Memory B cell (primary cell): ENCODE measurements at regions not wholly inside any gene's neighbourhood (a gene's known extent, or its start where the extent isn't known, plus 50 kb on each side); places are given as distances from the start of the nearest gene placed in this dataset.

Source experiments
- ATAC-seq: fragments of 150-1000 bp; cut with Tn5 transposase; 2 replicates; pipeline ENCODE4 v1.10.0; 2021; ENCODE audit warnings: low read depth, mild to moderate bottlenecking, moderate library complexity
- DNase-seq, 2 donors: peaks; one replicate each; pipeline ENCODE4 v3.0.0; 2022; ENCODE audit warnings: low spot score in 2 of 2
- H3K27ac Mint-ChIP-seq: one replicate; pipeline ENCODE4 v1.8.0; 2022; ENCODE audit warnings: mild to moderate bottlenecking, moderate library complexity, mixed read lengths
- H3K27me3 Mint-ChIP-seq: one replicate; pipeline ENCODE4 v1.8.0; 2022; ENCODE audit warnings: mixed read lengths
- H3K36me3 Mint-ChIP-seq: one replicate; pipeline ENCODE4 v1.8.0; 2022; ENCODE audit warnings: mild to moderate bottlenecking, mixed read lengths
- H3K4me1 Mint-ChIP-seq: one replicate; pipeline ENCODE4 v1.8.0; 2022; ENCODE audit warnings: mixed read lengths
- H3K4me3 Mint-ChIP-seq: one replicate; pipeline ENCODE4 v1.8.0; 2022; ENCODE audit warnings: mild to moderate bottlenecking, moderate library complexity, mixed read lengths
- H3K9me3 Mint-ChIP-seq: one replicate; pipeline ENCODE4 v1.8.0; 2022; ENCODE audit warnings: mixed read lengths

DNA sequence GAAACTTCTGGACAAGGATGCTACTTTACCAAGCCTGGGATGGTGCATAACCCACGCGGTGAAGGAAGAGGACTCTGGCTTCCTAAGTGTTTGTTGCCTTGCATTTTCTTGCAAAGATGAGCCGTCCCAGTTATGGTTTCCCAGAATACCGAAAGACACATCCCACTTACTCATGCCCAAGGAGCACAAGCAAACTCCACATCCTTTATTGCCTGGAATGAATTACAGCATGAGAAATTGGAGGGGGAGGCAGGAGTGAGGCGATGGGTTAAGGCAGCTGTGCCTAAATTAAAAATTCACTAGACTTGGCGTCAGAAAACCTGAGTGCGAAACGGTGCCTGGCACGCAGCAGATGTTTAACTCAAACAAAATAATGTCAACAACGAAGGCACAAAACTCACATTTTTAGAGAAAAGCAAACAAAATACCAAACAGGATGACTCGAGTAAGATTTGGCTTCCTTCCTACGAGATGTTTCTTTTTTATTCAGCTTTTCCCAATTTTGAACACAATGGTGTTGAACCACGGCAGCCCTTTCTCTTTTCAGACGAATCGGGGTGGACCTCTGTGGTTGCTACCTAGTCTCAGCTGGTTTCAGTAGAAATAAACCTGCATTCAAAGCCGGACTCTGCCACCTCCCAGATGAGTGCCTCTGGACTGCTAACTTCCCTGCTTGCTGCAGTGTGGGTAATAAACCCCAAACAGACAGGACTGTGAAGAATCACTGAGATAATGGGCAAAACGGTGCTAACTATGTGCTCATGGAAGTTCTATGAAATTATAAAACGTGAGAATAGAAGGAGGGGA, 100.3 kb upstream of the NCK2 start:
- no peak for DNase-seq
- no peak overlapping the region for H3K27ac Mint-ChIP-seq
- H3K4me3 Mint-ChIP-seq: no peak overlapping the region

DNA sequence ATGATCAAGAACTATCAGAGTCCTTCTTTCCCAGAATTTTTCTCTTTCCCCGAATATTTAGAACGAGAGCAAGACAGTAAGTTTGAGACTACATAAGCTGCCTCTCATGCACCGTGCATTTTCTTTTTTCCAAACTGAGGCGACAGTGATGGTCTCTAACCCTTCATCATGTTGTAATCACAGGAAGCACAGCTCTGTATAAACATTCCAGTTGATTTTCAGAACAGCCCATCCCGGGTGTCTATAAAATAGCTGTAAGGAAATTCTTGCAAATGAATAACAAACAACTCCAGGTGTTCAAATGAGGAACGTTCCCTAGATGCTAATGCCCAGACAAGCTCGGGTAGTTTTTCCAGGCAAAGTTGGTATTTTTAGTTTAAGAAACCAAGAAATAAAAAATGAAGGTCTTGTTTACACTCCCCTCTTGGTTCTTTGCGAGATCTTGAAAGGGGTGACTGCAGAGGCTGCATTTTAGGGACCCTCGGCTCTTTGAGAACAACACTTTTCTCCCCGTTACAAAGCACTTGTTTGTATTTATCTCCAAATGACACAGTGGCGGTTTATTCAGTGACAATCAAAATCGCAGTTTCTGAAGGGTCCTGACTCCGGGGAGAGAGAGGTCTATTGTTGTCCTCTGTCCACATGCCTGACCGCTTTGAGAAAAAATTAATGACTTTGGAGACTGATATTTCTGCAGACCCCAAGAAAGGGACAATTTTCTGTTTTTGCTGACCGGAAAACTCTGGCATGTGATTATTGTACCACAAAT, 101.1 kb upstream of the NCK2 start:
- Mint-ChIP-seq H3K4me1 (no peaks in the 10 kb centered on the region), H3K27me3 (peaks cover 6% of the 10 kb centered on the region), H3K27ac (no peak overlapping the region), H3K36me3 (no peaks in the 10 kb centered on the region), H3K4me3 (no peak overlapping the region), H3K9me3 (no peaks in the 10 kb centered on the region)
- ATAC-seq: no peak
- no peak for DNase-seq

More for the DNA sequence above, 100.3 kb upstream of the NCK2 start:
- no peaks in the 10 kb centered on the region for H3K4me1 Mint-ChIP-seq
- peaks cover 1% of the 10 kb centered on the region for H3K9me3 Mint-ChIP-seq
- peaks cover 9% of the 10 kb centered on the region for H3K27me3 Mint-ChIP-seq
- no peak for ATAC-seq
- no peaks in the 10 kb centered on the region for H3K36me3 Mint-ChIP-seq

DNA sequence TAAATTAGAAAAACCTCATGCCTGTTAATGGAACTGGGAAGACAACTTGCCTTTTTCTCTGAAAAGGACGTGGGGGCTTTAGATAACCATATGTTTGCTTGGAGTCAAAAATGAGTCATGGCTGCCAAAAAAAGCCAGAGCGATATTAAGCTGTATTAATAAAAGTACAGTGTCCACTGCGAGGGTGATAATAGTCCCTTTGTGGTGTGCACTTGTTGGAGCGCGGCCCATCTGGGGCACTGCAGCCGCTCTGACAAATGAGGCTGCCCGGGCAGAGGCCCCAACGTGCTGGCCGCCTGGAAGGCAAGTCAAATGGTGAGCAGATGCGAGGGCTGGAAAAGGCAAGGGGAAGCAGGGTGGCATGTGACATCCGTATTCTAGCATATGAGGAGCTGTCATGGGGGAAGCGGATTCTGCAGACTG, 103.3 kb upstream of the NCK2 start:
- Mint-ChIP-seq H3K4me3 (no peak overlapping the region), H3K27ac (no peak overlapping the region), H3K27me3 (peaks cover 10% of the 10 kb centered on the region), H3K36me3 (no peaks in the 10 kb centered on the region), H3K4me1 (no peaks in the 10 kb centered on the region), H3K9me3 (no peaks in the 10 kb centered on the region)
- ATAC-seq: no peak
- no peak for DNase-seq

- no peaks in the 10 kb centered on the region for H3K36me3 Mint-ChIP-seq
- H3K27ac Mint-ChIP-seq: no peak overlapping the region
- H3K9me3 Mint-ChIP-seq: no peaks in the 10 kb centered on the region
- ATAC-seq (no peak), DNase-seq (no peak)
- H3K4me3 Mint-ChIP-seq: no peak overlapping the region
- H3K27me3 Mint-ChIP-seq: peaks cover 12% of the 10 kb centered on the region
- no peaks in the 10 kb centered on the region for H3K4me1 Mint-ChIP-seq
Observed at GRCh38 chr2:105640246-105640645, 104.5 kb upstream of the NCK2 start.

- no peaks in the 10 kb centered on the region for H3K4me1 Mint-ChIP-seq
- no peaks in the 10 kb centered on the region for H3K9me3 Mint-ChIP-seq
- H3K27me3 Mint-ChIP-seq: peaks cover 13% of the 10 kb centered on the region
- ATAC-seq (no peak), DNase-seq (no peak)
- no peaks in the 10 kb centered on the region for H3K36me3 Mint-ChIP-seq
- H3K4me3 Mint-ChIP-seq: no peak overlapping the region
- no peak overlapping the region for H3K27ac Mint-ChIP-seq
Observed at GRCh38 chr2:105636109-105636740, 108.5 kb upstream of the NCK2 start.

DNA sequence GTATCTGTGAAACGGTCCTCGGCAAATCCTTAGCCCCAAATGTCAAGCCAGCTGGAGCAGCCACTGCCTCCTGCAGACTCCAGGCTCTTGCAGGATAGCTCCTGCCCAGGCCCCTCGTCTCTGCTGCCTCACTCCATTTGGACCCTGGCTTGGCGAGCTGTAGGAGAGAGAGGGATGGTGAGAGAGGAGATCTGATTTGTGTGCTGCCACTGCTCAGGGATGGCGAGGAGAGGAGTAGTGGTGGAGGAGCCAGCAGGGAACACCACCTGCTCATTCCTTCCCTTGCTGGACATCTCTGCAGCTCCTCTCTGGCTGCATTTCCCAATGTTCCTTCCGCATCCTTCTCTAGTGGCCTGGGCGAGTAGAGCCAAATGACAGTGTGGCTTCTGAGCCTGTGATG, 109.1 kb upstream of the NCK2 start:
- Mint-ChIP-seq H3K4me1 (no peaks in the 10 kb centered on the region), H3K27me3 (peaks cover 14% of the 10 kb centered on the region), H3K36me3 (no peaks in the 10 kb centered on the region), H3K4me3 (no peak overlapping the region), H3K27ac (no peak overlapping the region), H3K9me3 (no peaks in the 10 kb centered on the region)
- ATAC-seq: no peak
- no peak for DNase-seq

- Mint-ChIP-seq H3K36me3 (no peaks in the 10 kb centered on the region), H3K9me3 (no peaks in the 10 kb centered on the region), H3K4me3 (no peak overlapping the region), H3K27ac (no peak overlapping the region), H3K4me1 (no peaks in the 10 kb centered on the region), H3K27me3 (peaks cover 16% of the 10 kb centered on the region)
- ATAC-seq: no peak
- no peak for DNase-seq
Observed at GRCh38 chr2:105634198-105634597, 110.5 kb upstream of the NCK2 start.

GRCh38 chr2:105631922-105632321, 112.8 kb upstream of the NCK2 start:
- no peak overlapping the region for H3K27ac Mint-ChIP-seq

GRCh38 chr2:105631011-105631410, 113.7 kb upstream of the NCK2 start:
- DNase-seq (no peak), ATAC-seq (no peak)
- Mint-ChIP-seq H3K27me3 (peaks cover 19% of the 10 kb centered on the region), H3K27ac (no peak overlapping the region), H3K9me3 (no peaks in the 10 kb centered on the region), H3K4me3 (no peak overlapping the region), H3K36me3 (no peaks in the 10 kb centered on the region), H3K4me1 (no peaks in the 10 kb centered on the region)

More at GRCh38 chr2:105631922-105632321, 112.8 kb upstream of the NCK2 start:
- Mint-ChIP-seq H3K4me3 (no peak overlapping the region), H3K4me1 (no peaks in the 10 kb centered on the region), H3K9me3 (no peaks in the 10 kb centered on the region), H3K36me3 (no peaks in the 10 kb centered on the region), H3K27me3 (peaks cover 18% of the 10 kb centered on the region)
- no peak for DNase-seq
- ATAC-seq: no peak

DNA sequence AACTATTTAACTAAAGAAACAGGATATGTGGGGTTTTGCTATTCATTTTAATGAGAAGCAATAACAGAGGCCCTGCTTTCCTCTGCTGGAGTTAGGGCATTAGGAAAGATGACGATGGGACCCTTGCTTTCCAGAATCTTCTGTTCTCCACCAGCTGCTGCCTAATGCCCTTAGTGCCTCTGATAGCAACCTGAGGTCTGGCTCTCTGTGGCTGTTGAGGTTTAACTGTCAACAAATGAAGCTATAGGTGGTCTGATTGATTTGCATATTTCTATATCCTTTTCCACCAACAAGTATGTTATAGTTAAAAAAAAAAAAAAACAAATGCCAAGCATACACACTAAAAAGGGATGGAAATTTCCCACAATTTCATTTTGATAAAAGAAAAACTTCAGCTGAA, 115.1 kb upstream of the NCK2 start:
- Mint-ChIP-seq H3K27ac (no peak overlapping the region), H3K9me3 (peaks cover under 1% of the 10 kb centered on the region), H3K4me1 (no peaks in the 10 kb centered on the region), H3K4me3 (no peak overlapping the region), H3K27me3 (peaks cover 20% of the 10 kb centered on the region), H3K36me3 (no peaks in the 10 kb centered on the region)
- ATAC-seq (no peak), DNase-seq (no peak)

DNA sequence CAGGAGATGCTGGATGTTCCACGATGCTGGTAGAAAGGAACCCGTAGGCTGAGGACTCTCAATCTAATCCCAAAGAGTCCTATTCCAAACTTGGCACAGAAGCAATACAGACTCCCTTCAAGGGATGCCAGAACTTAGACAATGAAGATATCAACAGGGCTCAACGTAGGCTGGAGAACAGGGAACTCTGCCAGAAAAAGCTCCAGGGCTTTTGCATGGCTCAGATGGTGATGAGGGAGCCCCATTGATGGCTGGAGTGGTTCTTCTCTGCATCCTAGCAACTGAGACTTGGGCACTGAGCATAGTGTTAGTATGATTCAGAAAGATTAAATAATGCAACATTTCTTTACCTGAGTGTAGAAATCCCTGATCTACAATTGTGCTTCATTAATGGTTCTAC, 117.2 kb upstream of the NCK2 start:
- peaks cover 2% of the 10 kb centered on the region for H3K9me3 Mint-ChIP-seq
- no peaks in the 10 kb centered on the region for H3K4me1 Mint-ChIP-seq
- H3K36me3 Mint-ChIP-seq: no peaks in the 10 kb centered on the region
- no peak overlapping the region for H3K4me3 Mint-ChIP-seq
- peaks cover 19% of the 10 kb centered on the region for H3K27me3 Mint-ChIP-seq
- ATAC-seq (no peak), DNase-seq (no peak)
- no peak overlapping the region for H3K27ac Mint-ChIP-seq

DNA sequence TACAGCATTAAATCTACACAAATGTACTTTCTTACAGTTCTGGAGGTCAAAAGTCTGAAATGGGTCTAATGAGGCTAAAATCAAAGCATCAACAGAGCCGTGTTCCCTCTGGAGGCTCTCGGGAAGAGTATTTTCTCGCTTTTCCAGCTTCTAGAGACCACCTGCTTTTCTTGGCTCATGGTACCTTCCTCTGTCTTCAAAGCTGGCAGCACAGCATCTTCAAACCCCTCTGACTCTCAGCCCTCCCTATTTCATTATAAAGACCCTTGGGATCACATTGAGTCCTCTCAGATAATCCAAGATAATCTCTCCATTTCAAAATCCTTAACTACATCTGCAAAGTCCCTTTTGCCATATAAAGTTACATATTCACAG, 117.8 kb upstream of the NCK2 start:
- Mint-ChIP-seq H3K9me3 (peaks cover 2% of the 10 kb centered on the region), H3K4me1 (no peaks in the 10 kb centered on the region), H3K27me3 (peaks cover 22% of the 10 kb centered on the region), H3K4me3 (no peak overlapping the region), H3K36me3 (no peaks in the 10 kb centered on the region), H3K27ac (no peak overlapping the region)
- DNase-seq (no peak), ATAC-seq (no peak)

GRCh38 chr2:105626212-105626965, 118.3 kb upstream of the NCK2 start:
- ATAC-seq: no peak
- Mint-ChIP-seq H3K4me3 (no peak overlapping the region), H3K4me1 (no peaks in the 10 kb centered on the region), H3K9me3 (peaks cover 2% of the 10 kb centered on the region), H3K27me3 (peaks cover 25% of the 10 kb centered on the region), H3K27ac (no peak overlapping the region), H3K36me3 (no peaks in the 10 kb centered on the region)
- no peak for DNase-seq

GRCh38 chr2:105625632-105626031, 119.1 kb upstream of the NCK2 start:
- Mint-ChIP-seq H3K27ac (no peak overlapping the region), H3K9me3 (peaks cover 2% of the 10 kb centered on the region), H3K4me3 (no peak overlapping the region), H3K27me3 (peaks cover 24% of the 10 kb centered on the region), H3K4me1 (no peaks in the 10 kb centered on the region), H3K36me3 (no peaks in the 10 kb centered on the region)
- no peak for ATAC-seq
- no peak for DNase-seq
